Hematopoietic multipotent progenitor cell treated with erythropoietin and hydrocortisone succinate and interleukin-3 and kit ligand, for 15 days (in vitro differentiated cells): ENCODE measurements at regions not wholly inside any gene's neighbourhood (a gene's known extent, or its start where the extent isn't known, plus 50 kb on each side); places are given as distances from the start of the nearest gene placed in this dataset.

Experiments used
- DNase-seq: peaks from one replicate; pipeline ENCODE4 v3.0.0-alpha.2; 2015; ENCODE audit warnings: low spot score

DNA sequence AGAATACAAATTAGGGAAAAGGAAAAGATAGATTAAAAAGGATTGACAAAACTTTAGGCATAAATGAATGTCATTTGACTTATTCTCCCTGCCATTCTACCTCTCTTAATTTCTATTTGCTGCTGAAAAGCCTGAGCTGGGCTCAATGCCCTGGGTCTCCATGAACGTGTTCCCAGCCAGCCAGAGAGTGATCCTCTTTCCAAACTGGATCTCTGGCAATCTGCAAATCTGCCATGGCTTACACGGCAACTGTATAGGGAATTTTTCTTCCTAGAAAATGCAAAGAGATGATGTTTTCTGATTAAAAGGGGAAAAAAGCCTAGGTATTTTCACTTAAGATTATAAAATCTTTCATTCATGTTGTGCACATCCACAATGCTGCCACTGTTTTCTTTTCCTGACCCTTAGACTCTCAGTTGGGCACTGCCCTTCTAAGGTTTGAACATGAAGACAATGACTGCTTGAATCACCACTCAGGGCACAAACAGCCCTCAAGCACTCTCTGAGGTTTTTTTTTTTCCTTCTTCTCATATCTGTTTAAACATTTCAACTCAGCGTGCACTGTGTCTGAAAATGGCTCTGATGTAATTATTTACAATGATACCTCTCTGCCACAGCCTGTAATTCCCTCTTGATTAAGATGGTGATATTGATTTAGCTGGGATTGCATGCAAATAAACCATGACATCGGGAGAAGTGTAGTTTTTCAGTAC, 60.3 kb downstream of the DACT1 start:
- DNase-seq, result no peak

DNA sequence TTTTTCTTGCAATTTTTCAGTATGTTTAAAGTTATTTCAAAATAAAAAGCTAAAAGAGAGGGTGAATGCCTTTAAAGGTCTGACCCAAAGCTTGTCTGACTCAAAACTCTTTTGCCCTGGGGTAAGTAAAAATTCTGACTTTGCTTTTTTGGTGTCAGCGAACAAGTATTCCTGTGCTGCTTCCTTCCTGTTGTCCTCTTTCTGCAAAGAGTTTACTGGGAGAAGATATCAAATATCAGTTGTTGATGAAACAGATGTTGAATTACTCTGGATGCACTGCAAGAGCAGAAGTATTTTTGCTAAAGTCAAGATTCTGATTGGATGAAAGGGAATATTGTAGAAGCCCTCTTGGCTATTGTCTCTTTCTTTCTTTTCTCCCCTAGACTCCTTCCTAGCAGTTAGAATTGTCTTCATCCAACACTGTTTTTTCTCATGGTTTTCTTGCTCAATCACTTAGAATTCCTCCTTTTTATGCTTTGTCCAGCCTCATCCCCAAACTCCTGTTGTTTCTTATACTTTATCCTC, 62.0 kb downstream of the DACT1 start:
- DNase-seq, result no peak

DNA sequence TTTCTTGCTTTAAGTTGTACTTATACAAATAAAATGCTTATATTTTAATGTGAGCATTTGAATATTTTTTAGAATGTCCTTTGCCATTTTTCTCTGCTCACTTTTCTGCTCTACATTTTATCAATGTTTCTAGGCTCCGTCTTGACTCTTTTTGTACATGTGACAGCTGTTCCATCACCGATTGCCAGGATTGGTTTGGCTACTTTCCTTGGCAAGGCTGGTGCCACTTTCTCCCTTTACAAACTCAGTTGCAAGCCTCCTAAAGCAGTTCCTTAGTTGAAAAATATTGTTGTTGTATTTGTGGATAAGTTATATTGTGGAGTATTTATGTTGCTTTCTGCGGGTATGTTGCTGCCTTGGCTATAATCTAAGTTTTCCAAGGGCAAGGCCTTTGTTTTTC, 63.4 kb downstream of the DACT1 start:
- DNase-seq, result no peak

DNA sequence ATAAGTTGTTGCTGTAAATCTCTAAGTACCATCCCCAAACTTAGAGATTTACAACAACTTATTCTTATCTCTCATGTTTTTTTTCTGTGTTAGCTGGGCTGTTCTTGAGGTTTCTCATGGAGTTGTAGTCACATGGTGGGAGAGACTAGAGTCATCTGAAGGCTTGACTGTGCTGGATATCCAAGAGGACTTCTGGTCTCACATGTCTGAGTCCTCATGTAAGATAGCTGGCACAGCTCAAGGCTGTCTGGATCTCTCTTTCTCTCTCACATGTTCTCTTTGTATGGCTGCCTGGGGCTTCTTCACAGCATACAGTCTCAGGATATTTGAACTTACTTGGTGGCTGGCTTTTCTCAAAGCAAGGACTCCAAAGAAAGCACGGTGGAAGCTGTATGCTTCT, 63.8 kb downstream of the DACT1 start:
- DNase-seq, result no peak

DNA sequence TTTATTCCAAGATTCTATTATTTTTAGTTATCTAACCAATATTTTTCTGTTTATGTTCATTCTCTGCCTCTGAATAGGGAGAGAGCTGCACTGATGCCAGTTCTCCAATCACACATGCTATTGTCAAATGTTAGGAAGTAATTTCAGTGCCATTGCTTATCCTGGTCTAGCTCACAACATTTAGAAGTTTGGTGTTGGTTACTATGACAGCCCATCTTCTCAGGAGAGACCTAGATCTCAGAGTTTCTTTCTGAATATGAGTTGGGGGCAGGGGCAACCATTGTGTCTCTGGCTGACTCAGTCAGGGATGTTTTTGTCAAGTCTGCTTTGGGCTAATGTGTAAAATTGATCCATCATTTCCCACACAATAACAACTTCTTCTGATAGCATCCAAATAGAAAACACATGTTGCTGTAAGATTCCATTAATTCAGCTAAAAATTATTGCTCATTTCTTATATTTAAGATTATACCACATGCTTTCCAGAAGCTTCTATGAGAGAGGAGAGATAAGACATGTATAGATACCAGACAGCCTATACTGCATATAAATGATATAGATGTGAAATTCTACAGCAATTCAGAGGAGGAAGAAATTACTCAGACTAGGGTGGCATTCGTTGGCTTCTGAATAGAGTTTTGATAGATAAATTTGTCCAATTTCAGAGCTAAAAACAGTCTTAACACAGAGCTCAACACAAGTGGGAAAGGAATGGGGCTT, 64.8 kb downstream of the DACT1 start:
- no peak for DNase-seq

DNA sequence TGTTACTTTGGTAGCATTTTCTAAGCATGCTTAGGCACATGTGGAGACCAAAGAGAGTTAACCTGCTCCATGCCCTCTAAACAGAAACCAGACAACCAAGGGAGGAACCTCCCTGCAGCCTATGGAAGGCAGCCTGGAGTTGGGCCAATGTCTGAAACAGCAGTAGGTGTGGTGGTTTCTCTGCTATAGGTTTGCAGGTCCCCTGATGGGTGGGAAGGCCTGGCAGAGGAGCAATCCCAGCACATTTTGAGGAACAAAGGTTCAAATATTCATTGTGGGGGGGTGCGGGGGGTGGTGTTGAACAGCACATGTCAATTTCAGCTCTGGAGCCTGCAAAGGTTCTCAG, 65.4 kb downstream of the DACT1 start:
- DNase-seq, result no peak

DNA sequence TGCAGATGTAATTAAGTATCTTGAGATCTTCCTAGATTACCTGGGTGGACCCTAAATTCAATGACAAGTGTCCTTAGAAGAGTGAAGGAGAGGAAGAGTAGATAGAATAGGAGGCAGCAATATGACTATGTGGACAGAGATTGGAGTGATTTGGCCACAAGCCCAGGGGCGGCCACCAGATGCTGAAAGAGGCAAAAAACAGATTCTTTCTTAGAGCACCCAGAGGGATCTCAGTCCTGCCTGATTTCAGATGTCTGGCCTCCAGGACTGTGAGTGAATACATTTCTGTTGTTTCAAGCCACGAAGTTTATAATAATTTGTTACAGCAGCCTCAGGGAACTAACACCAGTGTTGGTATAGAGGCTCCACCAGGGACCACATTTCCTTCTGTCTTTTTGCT, 67.3 kb downstream of the DACT1 start:
- no peak for DNase-seq

DNA sequence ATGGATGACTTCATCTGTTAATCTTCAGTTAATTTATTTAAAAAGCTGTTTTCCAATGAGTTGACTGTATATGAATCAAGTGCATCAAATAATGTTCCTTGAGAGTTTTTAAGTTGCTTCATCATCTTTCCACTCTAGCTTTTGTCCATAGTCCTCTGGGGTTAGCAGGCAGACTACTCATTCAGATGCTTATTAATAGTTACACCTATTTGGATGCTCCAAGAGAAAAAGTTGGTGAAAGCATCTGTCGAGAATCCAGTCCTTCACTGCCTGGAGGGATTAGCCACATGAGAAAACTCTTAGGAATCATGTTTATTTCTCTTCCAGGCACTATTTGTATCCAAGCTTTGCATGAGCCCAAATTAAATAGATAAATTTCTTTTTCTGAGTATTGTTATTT, 70.2 kb downstream of the DACT1 start:
- no peak for DNase-seq

DNA sequence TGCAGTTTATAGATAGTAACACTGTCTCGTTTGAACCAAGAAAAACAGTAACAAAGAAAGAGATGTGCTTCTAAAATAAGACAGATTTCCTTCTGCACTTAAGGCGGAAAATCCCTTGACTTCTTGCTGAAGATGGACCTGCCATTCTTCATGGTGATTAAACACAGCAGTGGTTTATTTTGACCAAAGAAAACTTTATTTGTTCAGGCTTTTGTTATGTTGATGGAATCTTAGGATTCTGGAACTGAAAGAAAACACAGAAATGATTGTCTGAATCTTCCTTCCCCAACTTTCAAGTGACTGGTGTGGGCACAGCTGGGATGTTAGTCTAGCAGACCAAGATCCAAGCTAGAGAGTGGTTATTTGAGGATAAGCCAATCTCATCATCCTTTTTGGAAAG, 72.2 kb downstream of the DACT1 start:
- DNase-seq, result no peak

DNA sequence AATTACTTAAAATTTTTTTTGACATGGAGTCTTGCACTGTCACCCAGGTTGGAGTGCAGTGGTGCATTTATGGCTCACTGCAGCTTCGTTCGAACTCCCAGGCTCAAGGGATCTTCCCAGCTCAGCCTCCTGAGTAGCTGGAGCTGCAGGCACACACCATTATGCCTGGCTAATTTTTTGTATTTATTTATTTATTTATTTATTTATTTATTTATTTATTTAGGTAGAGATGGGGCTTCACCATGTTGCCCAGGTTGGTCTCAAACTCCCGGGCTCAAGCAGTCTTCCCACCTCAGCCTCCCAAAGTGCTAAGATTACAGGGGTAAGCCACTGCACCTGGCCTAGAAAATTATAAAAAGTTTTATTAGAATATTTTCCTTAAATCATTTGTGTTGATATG, 73.6 kb downstream of the DACT1 start:
- DNase-seq, result no peak

DNA sequence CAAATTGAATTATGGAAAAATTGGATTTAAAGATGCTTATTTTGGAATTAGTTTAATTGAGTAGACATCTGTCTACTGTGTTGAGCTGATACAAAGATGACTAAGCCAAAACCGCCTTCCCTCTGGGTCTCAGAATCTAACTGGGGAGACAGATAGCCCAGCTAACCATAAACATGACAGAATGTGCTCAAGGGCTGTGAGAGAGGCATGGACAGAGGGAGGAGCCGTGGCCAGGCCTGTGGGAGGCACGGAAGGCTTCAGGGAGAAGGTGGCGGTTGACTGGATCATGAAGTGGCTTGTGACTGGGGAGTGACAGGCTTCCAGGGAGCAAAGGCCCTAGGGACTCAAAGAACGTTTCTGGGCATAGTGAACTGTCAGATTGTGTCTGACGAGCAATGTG, 74.6 kb downstream of the DACT1 start:
- no peak for DNase-seq

DNA sequence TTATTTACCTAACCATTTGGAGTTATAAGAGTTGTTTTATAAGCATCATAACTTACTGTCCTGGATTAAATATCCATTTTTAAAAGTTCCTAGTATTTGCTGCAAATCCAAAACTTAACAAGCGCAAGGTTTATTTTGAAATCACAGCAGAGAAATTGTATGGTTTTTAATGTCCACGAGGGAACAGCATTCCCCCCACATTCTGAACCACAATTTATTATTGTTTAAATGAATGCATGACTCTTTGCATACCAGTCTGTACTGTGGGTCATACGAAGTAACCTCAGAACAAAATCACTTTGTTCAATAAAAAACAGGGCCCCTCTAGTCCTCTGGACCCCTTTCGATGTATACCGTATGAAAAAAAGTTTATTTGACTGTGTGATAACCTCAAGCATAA, 75.9 kb downstream of the DACT1 start:
- no peak for DNase-seq

DNA sequence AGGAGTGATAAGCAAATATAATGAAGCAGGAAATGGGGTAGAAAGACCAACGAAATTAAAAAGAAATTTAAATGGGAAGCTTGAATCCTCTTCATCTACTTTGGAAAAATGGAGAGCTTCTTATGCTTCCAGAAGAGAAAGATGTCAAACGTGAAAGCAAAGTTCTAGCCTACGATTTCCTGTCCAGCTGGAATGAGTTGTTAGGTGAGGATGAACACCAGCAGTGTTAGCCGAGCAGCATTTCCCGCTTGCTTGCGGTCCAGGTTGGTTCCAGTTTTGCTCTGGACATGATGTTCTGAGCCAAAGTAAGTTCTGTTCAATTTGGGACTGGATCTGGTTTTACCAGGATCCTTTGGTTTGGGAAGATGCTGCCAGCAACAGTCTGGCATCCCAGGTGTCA, 78.9 kb downstream of the DACT1 start:
- no peak for DNase-seq

DNA sequence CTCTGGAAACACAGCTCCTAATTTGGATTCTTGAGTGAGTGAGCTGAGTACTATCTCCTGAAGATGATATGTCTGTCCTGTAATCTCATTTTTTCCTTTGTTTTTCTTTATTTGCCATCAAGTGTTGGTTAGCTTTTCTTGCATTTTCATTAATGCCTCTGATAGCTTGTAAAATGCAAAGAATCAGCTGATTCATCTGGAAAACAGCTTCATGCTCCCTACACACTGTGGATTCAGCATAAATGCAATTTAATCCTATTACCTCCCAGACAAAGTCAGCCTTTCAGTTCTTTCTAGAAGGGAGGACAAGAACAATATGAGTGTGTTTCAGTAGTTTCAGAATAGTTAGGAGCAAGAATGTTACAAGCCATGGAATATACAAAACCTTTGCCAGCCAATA, 79.4 kb downstream of the DACT1 start:
- no peak for DNase-seq

DNA sequence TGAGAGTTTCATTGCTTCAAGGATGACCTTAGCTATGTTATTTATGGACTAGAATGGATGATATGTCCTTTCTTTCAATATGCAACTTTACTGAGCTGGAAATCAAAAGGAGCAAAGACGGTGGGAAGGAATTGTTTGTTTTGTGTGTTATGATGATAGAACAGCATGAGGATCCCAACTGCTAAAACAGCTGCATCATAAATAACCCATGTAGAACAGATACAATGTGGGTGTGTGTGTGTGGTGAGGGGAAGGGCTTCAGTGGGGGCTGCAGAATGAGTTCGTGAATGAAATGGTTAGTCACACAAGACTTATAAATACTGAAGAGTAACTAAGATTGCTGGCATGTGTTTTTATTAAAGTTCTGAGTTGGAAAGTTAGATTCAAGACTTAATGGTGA, 80.1 kb downstream of the DACT1 start:
- no peak for DNase-seq

DNA sequence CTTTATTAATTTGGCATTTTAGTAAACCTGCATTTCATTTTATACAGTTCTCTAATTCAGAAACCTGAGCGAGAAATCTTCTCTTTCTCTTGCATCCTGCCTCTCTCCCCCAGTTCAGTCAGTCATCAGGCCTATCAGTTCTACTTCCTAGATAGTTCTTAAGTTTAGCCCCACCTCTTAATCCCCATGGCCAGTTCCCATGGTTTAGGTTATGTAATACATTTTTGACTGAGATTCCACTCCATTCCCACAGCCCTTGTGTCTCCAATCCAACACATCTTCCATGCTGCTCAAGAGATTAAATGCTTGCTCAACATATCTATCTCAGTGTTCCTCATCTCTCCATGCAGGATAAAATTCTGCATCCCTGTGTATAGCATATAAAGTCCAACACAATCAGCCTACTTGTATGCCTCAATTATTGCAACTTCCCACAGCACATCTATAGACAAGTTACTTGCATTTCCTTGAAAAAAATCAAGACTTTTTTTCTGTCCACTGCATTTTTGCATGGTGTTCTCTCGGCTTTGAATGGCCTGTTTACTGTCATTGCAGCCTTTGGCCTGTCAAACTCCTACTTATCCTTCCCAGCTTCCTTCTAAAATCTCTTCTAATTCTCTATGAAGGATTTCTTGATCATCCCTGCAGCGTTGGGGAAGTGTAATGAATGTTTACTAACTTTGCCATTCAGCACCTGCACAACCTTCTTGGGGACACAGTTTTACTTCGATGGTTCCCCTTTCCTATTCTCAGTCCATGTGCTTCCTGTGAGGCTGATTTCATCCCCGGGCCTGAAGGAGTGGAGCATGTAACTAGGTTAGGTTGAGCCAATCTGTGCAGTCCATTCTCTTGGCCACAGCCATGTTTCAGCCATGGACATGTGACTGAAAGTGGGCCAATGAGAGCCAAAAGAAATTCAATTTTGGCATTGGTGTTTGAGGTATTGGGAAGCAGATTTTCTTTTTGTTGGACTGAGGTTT, 80.8 kb downstream of the DACT1 start:
- DNase-seq, result no peak

DNA sequence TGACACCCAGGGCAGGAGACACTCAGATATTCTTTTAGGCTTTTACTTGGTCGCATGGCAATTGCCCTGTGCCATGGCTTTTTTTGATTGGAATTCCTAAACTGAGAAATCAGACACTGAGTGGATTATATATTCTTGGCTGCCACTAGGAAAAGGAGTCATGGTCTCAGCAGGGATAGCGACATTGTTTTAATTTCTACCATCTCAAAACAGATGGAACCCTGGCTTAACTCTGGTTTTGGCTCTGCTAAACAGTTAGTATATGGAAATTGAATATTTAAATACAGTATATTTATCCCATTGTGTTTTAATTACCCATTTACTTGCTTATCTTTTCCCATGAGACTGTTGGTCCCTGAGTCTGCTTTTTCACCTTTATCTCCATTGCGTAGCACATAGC, 84.0 kb downstream of the DACT1 start:
- DNase-seq, result no peak

DNA sequence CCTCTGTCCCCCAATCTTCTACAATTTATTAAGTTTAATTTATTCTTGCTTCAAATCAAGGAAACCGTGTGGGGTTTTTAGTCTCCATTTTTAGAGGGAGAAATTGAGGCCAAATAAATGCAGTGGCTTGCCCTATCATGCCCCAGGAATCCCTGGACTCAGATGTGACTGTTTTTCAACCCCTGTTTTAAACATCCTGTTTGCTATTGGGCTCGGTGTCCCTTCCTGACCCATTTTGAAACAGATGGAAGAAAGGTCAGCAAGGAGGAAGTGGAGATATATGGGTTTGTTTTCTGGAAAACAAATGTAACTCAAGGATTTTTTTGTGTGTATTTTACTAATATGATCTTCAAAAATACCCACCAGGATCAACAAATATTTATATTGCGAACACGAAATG, 84.7 kb downstream of the DACT1 start:
- no peak for DNase-seq

DNA sequence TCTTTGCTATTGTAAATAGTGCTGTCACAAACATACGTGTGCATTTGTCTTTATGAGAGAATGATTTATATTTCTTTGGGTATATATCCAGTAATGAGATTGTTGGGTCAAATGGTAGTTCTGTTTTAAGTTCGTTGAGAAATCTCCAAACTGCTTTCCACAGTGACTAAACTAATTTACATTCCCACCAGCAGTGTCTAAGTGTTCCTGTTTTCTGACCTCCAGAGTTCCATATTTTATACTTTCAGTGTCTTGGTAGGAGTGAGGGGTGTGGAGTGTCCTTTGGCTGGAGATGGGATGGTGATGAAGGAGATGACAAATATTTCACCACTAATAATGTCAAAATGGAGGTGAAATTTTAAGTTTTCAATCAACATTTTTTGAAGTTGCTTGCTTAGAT, 86.4 kb downstream of the DACT1 start:
- DNase-seq, result no peak

DNA sequence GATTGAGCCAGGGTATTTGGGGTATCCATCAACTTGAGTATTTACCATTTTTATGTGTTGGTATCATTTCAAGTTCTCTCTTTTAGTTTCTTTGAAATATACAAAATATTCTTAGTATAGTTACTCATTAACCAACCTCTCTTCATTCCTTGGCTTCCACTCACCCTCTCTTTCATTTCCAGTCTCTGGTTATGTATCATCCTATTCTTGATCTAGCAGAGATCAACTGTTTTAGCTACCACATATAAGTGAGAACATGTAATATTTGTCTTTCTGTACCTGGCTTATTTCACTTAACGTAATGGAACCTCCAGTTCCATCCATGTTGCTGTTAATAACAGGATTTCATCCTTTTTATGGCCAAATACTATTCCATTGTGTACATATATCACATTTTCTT, 86.9 kb downstream of the DACT1 start:
- DNase-seq, result no peak

DNA sequence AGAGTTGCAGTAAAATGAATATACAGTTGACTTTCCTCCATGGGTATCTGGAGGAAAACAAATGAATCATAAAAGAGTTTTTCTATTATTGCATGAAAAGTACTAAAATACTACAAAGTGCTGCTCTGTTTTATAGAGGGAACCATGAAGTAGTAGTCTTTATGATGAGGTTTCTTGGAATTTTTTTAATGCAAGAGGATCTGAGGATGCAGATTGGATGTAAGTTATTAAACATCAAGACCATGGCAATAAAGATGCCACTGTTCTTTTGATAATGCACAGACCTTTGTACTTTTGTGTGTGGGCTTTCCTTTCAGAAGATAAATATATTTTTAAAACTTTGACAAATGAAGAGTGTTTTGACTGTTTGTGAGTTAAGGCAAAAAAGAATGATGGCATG, 87.5 kb downstream of the DACT1 start:
- no peak for DNase-seq

DNA sequence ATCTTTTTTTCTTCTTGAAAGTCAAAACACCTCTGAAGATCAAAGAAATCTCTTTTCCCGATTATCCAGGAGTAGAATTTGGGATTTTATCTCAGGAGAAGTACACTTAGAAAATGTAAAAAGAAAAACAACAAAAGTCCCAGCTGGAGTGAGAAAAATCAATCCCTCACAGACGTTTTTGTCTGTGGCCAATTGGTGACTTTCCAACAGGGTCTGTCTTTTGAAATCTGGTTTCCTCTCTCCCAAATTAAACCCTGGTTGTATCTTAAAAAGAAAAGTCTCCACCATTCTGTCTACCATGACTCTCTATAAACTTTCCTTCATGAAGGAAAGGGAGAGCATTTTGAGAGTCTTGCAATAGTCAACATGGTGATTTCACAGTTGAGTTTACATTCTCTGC, 88.1 kb downstream of the DACT1 start:
- no peak for DNase-seq
